ENCODE measurements at regions not wholly inside any gene's neighbourhood (a gene's known extent, or its start where the extent isn't known, plus 50 kb on each side); places are given as distances from the start of the nearest gene placed in this dataset.

DNA sequence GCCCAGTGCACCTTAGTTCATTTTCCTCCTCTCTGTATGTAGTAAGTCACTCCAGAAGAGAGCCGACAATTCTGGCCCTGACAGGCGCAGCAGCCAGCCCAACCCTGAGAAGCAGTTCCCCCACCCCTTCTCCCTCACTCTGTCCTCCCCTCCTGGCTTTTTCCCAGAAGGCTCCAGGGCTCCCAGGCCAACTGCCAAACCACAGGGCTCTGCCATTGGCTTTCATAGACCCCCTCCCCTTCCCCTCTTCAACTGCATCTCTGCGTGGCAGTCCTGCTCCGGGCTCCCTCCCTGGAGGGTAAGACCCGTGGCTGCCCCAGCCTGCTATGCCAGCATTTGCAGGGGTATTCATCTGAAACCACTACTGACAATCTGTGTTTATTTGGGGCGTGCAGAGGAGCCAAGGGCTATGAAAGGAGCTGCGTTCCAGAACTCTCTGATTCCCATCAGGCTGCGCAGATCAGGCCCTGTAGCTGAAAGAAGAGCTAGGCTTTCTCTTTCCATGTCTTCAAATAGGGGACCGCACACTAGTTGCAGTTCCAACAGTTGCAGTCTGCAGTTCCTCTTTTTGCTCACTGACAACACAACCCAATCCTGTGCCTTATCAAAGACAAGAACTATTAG, 388.6 kb upstream of the TNP1 start:
- TF ChIP-seq, protein P1, sequence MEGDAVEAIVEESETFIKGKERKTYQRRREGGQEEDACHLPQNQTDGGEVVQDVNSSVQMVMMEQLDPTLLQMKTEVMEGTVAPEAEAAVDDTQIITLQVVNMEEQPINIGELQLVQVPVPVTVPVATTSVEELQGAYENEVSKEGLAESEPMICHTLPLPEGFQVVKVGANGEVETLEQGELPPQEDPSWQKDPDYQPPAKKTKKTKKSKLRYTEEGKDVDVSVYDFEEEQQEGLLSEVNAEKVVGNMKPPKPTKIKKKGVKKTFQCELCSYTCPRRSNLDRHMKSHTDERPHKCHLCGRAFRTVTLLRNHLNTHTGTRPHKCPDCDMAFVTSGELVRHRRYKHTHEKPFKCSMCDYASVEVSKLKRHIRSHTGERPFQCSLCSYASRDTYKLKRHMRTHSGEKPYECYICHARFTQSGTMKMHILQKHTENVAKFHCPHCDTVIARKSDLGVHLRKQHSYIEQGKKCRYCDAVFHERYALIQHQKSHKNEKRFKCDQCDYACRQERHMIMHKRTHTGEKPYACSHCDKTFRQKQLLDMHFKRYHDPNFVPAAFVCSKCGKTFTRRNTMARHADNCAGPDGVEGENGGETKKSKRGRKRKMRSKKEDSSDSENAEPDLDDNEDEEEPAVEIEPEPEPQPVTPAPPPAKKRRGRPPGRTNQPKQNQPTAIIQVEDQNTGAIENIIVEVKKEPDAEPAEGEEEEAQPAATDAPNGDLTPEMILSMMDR (IDR thresholded peaks at IDR 0.05) = no peak

DNA sequence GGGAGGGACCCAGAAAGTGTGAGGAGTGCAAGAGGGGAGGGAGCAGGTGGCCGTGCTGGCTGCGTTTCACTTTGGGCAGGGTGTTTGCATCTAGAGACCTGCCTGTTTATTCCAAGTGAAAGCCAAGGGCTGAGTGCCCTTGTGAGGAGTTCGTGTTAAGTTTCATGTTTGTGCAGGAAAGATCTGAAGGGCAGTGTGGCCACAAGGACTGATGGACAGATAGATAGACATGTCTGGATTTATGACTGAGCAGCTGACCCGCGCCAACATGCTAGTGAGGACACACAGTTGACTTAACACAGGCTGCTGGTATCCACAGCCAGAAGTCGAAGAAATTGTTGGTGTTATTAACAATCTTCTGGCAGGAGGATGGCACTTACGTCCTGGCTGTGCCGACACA, 387.6 kb upstream of the TNP1 start:
- TF ChIP-seq, protein P1 (IDR thresholded peaks at IDR 0.05) = no peak

DNA sequence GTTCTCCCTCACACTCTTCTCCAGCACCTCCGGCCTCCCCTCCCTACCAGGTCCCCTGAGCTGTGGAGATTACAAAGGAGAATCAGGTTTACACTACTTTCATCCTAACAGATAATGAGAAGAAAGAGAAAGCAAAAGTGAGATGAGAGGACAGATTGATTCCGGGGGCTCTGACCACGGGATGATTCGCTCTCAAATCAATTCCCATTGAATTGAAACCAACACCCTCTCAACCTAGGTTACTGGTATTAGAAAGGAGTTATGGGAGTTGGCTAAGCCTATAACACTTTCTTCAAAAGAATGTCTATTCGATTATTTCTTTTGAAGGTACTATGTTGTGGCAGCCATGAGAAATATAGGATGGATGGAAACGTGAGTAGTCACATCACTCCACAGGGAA, 386.2 kb upstream of the TNP1 start:
- TF ChIP-seq, protein P1 (IDR thresholded peaks at IDR 0.05) = no peak

DNA sequence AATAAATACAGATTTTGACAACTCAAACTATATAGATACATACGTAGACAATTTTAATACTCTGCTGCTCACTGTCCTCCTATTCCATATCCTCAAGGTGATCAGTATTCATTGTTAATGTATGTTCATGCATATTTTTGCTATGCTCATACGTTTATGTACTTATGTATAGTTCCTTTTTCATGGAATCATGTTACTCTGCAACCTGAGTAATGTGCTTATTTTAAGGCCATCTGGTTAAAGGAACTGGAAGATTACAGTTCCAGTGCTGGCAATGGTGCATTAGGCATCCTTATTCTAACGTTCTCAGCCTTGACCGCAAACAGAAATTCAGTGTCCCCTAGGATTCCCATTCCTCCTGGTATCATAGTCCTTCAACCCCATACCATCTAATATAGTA, 385.0 kb upstream of the TNP1 start:
- TF ChIP-seq, protein P1 (IDR thresholded peaks at IDR 0.05) = no peak

DNA sequence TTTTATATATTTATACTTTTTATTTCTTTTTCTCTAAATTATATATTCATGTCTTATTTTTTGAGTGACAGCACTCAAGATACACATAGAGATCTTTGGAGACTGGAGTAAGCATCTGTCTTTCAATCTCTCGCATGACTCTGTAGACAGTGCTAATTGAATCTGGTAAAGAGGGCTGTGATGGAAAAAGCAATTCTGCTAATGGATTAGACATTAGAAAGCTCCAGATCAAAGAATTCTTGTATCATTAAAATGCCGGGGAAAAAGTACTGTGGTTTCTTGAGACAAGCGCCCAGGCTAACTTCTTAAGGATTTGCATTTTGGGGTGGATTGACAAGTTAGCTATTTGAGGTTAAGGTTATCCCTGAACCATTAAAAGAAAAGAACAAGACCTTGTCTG, 383.1 kb upstream of the TNP1 start:
- TF ChIP-seq, protein P1 (IDR thresholded peaks at IDR 0.05) = no peak

DNA sequence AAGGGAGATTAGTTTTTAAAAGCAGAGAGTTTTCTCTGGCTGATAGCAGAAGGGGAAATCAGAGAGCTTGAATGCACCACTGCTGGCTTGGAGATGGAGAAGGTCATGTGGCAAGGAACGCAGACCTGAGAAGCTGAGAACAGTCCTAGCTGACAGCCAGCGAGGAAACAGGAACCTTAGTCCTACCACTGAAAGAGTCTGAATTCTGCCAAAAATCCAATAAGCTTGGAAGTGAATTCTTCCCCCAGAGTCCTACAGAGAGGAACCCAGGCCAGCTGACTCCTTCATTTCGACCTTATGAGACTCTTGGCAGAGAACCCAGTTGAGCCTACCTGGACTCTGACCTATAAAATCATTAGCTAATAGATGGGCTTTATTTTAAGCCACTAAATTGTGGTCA, 371.9 kb upstream of the TNP1 start:
- TF ChIP-seq, protein P1 (IDR thresholded peaks at IDR 0.05) = no peak

DNA sequence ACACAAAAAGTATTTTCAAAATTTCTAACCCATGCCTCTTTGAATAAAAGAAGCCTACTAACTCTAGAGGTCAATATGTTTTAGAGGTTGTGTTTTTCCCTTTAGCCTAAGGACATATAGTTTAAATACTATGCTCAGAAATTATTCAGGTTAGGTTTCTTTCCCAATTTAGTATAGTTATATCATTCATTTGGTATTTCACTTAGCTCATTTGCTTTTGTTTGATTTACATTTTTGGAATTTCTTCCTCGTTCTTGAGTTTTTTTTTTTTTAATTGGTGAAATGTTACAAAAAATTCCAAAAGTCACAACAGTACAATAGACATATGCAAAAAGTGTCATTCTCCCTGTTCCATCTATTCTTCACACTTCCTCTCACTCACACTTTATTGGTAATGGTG, 371.3 kb upstream of the TNP1 start:
- TF ChIP-seq, protein P1 (IDR thresholded peaks at IDR 0.05) = no peak

DNA sequence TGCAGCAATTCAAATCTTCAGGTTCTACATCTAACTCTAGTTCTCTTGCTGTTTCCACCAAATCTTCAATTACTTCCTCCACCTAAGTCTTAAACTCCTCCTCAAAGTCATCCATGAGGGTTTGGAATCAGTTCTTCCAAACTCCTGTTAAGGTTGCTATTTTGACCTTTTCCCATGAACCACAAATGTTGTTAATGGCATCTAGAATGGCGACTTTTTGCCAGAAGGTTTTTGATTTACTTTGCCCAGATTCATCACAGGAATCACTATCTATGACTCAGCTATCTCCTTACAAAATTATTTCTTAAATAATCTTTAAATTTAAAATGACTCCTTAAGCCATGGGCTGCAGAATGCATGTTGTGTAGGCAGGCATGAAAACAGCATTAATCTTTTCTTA, 368.9 kb upstream of the TNP1 start:
- TF ChIP-seq, protein P1 (IDR thresholded peaks at IDR 0.05) = no peak
